B cell (primary cell): ENCODE measurements at regions not wholly inside any gene's neighbourhood (a gene's known extent, or its start where the extent isn't known, plus 50 kb on each side); places are given as distances from the start of the nearest gene placed in this dataset.
"Not testable (repeated sequence)": the region's sequence is repeated elsewhere in the genome, so short reads cannot be mapped to it uniquely, and the experiment has no call there.

Experiments used
- ATAC-seq: fragments of 200-7000 bp; cut with Tn5 transposase; one replicate; pipeline ENCODE4 v1.10.0; 2021; ENCODE audit warnings: low read depth, mild to moderate bottlenecking, moderate number of reproducible peaks, moderate library complexity
- CTCF ChIA-PET: fragments of 350-600 bp; sonication (Branson Sonifier 250); formaldehyde crosslinking; loops from one replicate; lab custom pipeline; 2021; ENCODE audit warnings: antibody characterized with exemption, inconsistent platforms; lab: Charles Lee
- POLR2A ChIA-PET: fragments of 350-600 bp; sonication (Branson Sonifier 250); formaldehyde crosslinking; loops from one replicate; lab custom pipeline; 2021; ENCODE audit warnings: antibody characterized with exemption; lab: Charles Lee
- DNase-seq: peaks from one replicate; pipeline ENCODE4 v3.0.0; 2013
- H2AFZ ChIP-seq: 2 replicates; pipeline ENCODE4 v1.6.1; 2012; ENCODE audit warnings: mild to moderate bottlenecking, low read depth, low read length; ENCODE audit not compliant: insufficient read depth, poor library complexity, severe bottlenecking
- H3K27ac ChIP-seq, 2 donors: 1 replicate in 1 of 2; 2 replicates in 1 of 2; pipeline ENCODE4 v1.5.1; 2012 to 2013; ENCODE audit warnings: low read length in 2 of 2, mild to moderate bottlenecking in 2 of 2, moderate library complexity in 1 of 2
- H3K27me3 ChIP-seq, 4 experiments: fragments of 200-600 bp in 1 of 4; sonication (generic) in 1 of 4; replicated peaks in 1 of 4; 1 replicate in 2 of 4; 2 replicates in 2 of 4; pipeline versions ENCODE4 v1.6.1 to v1.7.0; 2013 to 2016; ENCODE audit warnings: low read length in 3 of 4, mild to moderate bottlenecking in 2 of 4, mixed read lengths in 1 of 4, moderate library complexity in 1 of 4; ENCODE audit not compliant: insufficient read depth in 4 of 4, control insufficient read depth in 3 of 4; ENCODE audit errors: control extremely low read depth in 1 of 4
- H3K36me3 ChIP-seq, 2 experiments: replicated peaks in 1 of 2; 1 replicate in 1 of 2; 2 replicates in 1 of 2; pipeline versions ENCODE4 v1.6.1 to v1.7.1; 2013; ENCODE audit warnings: low read length in 1 of 2; ENCODE audit not compliant: insufficient read depth in 2 of 2, control insufficient read depth in 1 of 2; ENCODE audit errors: control extremely low read depth in 1 of 2, extremely low read depth in 1 of 2
- H3K4me1 ChIP-seq, 2 donors: fragments of 200-600 bp in 1 of 2; sonication (generic) in 1 of 2; 1 replicate in 1 of 2; 2 replicates in 1 of 2; pipeline versions ENCODE4 v1.5.1 to v1.6.1; 2013 to 2017; ENCODE audit warnings: low read length in 2 of 2; ENCODE audit not compliant: control insufficient read depth in 2 of 2, insufficient read depth in 2 of 2
- H3K4me2 ChIP-seq: replicated peaks from 2 replicates; pipeline ENCODE3; 2012; ENCODE audit warnings: mild to moderate bottlenecking, low read depth, low read length; ENCODE audit not compliant: poor library complexity, severe bottlenecking
- H3K4me3 ChIP-seq, 5 experiments: fragments of 200-600 bp in 1 of 5; sonication (generic) in 1 of 5; 1 replicate in 3 of 5; 2 replicates in 2 of 5; pipeline versions ENCODE4 v1.5.1 to v1.7.0; 2011 to 2016; ENCODE audit warnings: low read length in 4 of 5, mild to moderate bottlenecking in 4 of 5, low read depth in 2 of 5, control low read depth in 1 of 5, moderate library complexity in 1 of 5; ENCODE audit not compliant: insufficient read depth in 1 of 5; ENCODE audit errors: control extremely low read depth in 1 of 5, extremely low read depth in 1 of 5
- H3K79me2 ChIP-seq: fragments of 200-600 bp; sonication (generic); one replicate; pipeline ENCODE4 v1.6.0; 2016; ENCODE audit warnings: low read length; ENCODE audit not compliant: control insufficient read depth, insufficient read depth
- H3K9ac ChIP-seq: fragments of 200-600 bp; sonication (generic); 2 replicates; pipeline ENCODE4 v1.6.1; 2017; ENCODE audit warnings: mild to moderate bottlenecking, low read length, moderate library complexity
- H3K9me3 ChIP-seq, 3 donors: one replicate each; pipeline versions ENCODE4 v1.6.1 to v1.7.1; 2013; ENCODE audit warnings: low read length in 2 of 3; ENCODE audit not compliant: control insufficient read depth in 2 of 3, insufficient read depth in 1 of 3; ENCODE audit errors: control extremely low read depth in 1 of 3
- H4K20me1 ChIP-seq: 2 replicates; pipeline ENCODE4 v1.6.0; 2012; ENCODE audit warnings: mild to moderate bottlenecking, low read length; ENCODE audit not compliant: insufficient read depth, control insufficient read depth, poor library complexity, severe bottlenecking
- H3K27ac Mint-ChIP-seq: one replicate; pipeline ENCODE4 v1.8.0; 2021; ENCODE audit warnings: mixed read lengths
- H3K27me3 Mint-ChIP-seq: one replicate; pipeline ENCODE4 v1.8.0; 2021; ENCODE audit warnings: mixed read lengths
- H3K4me1 Mint-ChIP-seq: one replicate; pipeline ENCODE4 v1.8.0; 2021; ENCODE audit warnings: mixed read lengths
- H3K4me3 Mint-ChIP-seq: one replicate; pipeline ENCODE4 v1.8.0; 2021; ENCODE audit warnings: mixed read lengths
- H3K9me3 Mint-ChIP-seq: one replicate; pipeline ENCODE4 v1.8.0; 2022; ENCODE audit warnings: mixed read lengths; ENCODE audit not compliant: insufficient read depth
- CTCF ChIP-seq: fragments of 200-600 bp; IDR thresholded peaks from one replicate; pipeline ENCODE4 v1.8.0; 2022; ENCODE audit warnings: antibody characterized with exemption, mild to moderate bottlenecking
- EZH2 ChIP-seq: IDR thresholded peaks from 2 replicates; pipeline ENCODE4 v1.6.1; 2012; ENCODE audit warnings: borderline replicate concordance, low read depth, mild to moderate bottlenecking, moderate library complexity, low read length; ENCODE audit not compliant: insufficient read depth, poor library complexity, severe bottlenecking
- WGBS: methylation state at CpG from one replicate; pipeline ENCODE4 v1.1.5; 2013; ENCODE audit warnings: missing lambda C conversion rate; ENCODE audit not compliant: insufficient coverage; 5-methylcytosine and 5-hydroxymethylcytosine counted together
- intact Hi-C: fragments of 100-400 bp; cut with micrococcal nuclease; formaldehyde crosslinking; loops from one replicate; pipeline ENCODE4 v1.10.0; 2022

- no CpG with 5 or more reads among the region's 9 CpGs for WGBS
- Mint-ChIP-seq H3K27ac (no peak overlapping the region), H3K4me3 (no peak overlapping the region), H3K27me3 (no peaks in the 10 kb centered on the region), H3K4me1 (no peaks in the 10 kb centered on the region), H3K9me3 (no peaks in the 10 kb centered on the region)
- Histone ChIP-seq H2AFZ (no peak overlapping the region), H3K9ac (no peak overlapping the region), H3K36me3 (no peaks in the 10 kb centered on the region), H3K4me3 (no peak overlapping the region), H3K79me2 (no peaks in the 10 kb centered on the region), H3K27me3 (no peaks in the 10 kb centered on the region), H3K4me2 (no peak overlapping the region), H3K9me3 (no peaks in the 10 kb centered on the region), H3K27ac (no peak overlapping the region), H3K4me1 (no peaks in the 10 kb centered on the region), H4K20me1 (no peaks in the 10 kb centered on the region)
- ATAC-seq (no peak), DNase-seq (no peak)
- CTCF ChIA-PET, result no interaction called here
- POLR2A ChIA-PET, result no interaction called here
- intact Hi-C loops, result no loop called here
- TF ChIP-seq CTCF, result no peak
- TF ChIP-seq EZH2, result no peak
Observed at GRCh38 chr13:74730556-74731331, 596.5 kb upstream of the KLF12 start.

DNA sequence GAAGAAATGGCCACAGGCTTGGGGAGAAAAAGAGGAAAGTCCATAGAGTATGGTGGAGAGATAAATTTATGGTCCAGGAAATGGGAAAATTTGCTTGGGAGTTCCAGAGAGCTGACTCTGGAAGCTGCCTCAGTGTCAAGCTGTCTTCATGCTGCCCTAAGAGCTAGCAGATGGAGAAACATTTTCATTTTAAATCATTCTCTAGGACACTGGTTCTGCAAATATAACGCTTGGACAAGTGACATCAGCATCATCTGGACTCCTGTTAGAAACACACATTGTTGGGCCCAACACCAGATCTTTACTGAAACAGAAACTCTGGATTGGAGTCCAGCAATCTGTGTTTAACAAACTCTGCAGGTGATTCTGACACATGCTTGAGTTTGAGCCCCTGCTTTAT, 592.0 kb upstream of the KLF12 start:
- no peak for TF ChIP-seq EZH2
- TF ChIP-seq CTCF, result no peak
- ChIA-PET POLR2A (no interaction called here), CTCF (no interaction called here)
- Histone ChIP-seq H2AFZ (no peak overlapping the region), H3K4me1 (no peaks in the 10 kb centered on the region), H3K4me2 (no peak overlapping the region), H3K4me3 (no peak overlapping the region), H3K9ac (no peak overlapping the region), H4K20me1 (no peaks in the 10 kb centered on the region), H3K27me3 (no peaks in the 10 kb centered on the region), H3K79me2 (no peaks in the 10 kb centered on the region), H3K36me3 (no peaks in the 10 kb centered on the region), H3K9me3 (no peaks in the 10 kb centered on the region), H3K27ac (no peak overlapping the region)
- DNase-seq (no peak), ATAC-seq (no peak)
- intact Hi-C loops, result no loop called here
- H3K27ac Mint-ChIP-seq, result no peak overlapping the region
- peaks cover 4% of the 10 kb centered on the region for H3K27me3 Mint-ChIP-seq
- no peaks in the 10 kb centered on the region for H3K9me3 Mint-ChIP-seq
- H3K4me3 Mint-ChIP-seq, result no peak overlapping the region
- no peaks in the 10 kb centered on the region for H3K4me1 Mint-ChIP-seq
- WGBS, result 100% methylated on average over 1 of the region's 1 CpG

- H3K27ac ChIP-seq, H4K20me1 ChIP-seq, H3K9me3 ChIP-seq, H3K4me3 ChIP-seq, H3K27ac Mint-ChIP-seq, ATAC-seq, CTCF ChIA-PET, H3K4me1 ChIP-seq, H3K9me3 Mint-ChIP-seq, intact Hi-C loops, H3K4me2 ChIP-seq, H3K79me2 ChIP-seq, H3K4me3 Mint-ChIP-seq, H3K27me3 ChIP-seq, DNase-seq, H3K4me1 Mint-ChIP-seq, H2AFZ ChIP-seq, H3K9ac ChIP-seq, POLR2A ChIA-PET, H3K27me3 Mint-ChIP-seq, H3K36me3 ChIP-seq: not testable (repeated sequence)
- 89% methylated on average over 20 of the region's 31 CpGs for WGBS
Observed at GRCh38 chr13:74718232-74718842, 584.1 kb upstream of the KLF12 start.
